ACHN (cell line): ENCODE measurements at regions not wholly inside any gene's neighbourhood (a gene's known extent, or its start where the extent isn't known, plus 50 kb on each side); places are given as distances from the start of the nearest gene placed in this dataset.
"Not testable (repeated sequence)": the region's sequence is repeated elsewhere in the genome, so short reads cannot be mapped to it uniquely, and the experiment has no call there.

Experiments used
- DNase-seq: peaks from one replicate; pipeline ENCODE4 v3.0.0-alpha.2; 2015
- in situ Hi-C: cut with HindIII; loops from 2 replicates; pipeline ENCODE4 v1.10.0; 2017; ENCODE audit warnings: low sequenced_read_pairs, low pct_ligation_motif_present, low pct_unique_long_range_greater_than_20kb

GRCh38 chr6:11961923-11962322, 50.2 kb upstream of the HIVEP1 start:
- in situ Hi-C loops, result no loop called here
- no peak for DNase-seq

GRCh38 chr6:11960909-11961779, 51.0 kb upstream of the HIVEP1 start:
- no peak for DNase-seq
- in situ Hi-C loops, result no loop called here

GRCh38 chr6:11956781-11957180, 55.3 kb upstream of the HIVEP1 start:
- in situ Hi-C loops, result no loop called here
- no peak for DNase-seq

- in situ Hi-C loops, result no loop called here
- DNase-seq, result no peak
These were observed 58.5 kb upstream of the HIVEP1 start for GRCh38 chr6:11953641-11954040.

GRCh38 chr6:11952316-11952715, 59.8 kb upstream of the HIVEP1 start:
- DNase-seq, result no peak
- in situ Hi-C loops, result no loop called here

- in situ Hi-C loops, result no loop called here
These were observed 60.2 kb upstream of the HIVEP1 start for GRCh38 chr6:11951868-11952267.

GRCh38 chr6:11950109-11950508, 62.0 kb upstream of the HIVEP1 start:
- in situ Hi-C loops, result no loop called here
- no peak for DNase-seq

More at GRCh38 chr6:11951868-11952267, 60.2 kb upstream of the HIVEP1 start:
- no peak for DNase-seq

GRCh38 chr6:11947575-11947974, 64.5 kb upstream of the HIVEP1 start:
- no peak for DNase-seq
- in situ Hi-C loops, result no loop called here

- in situ Hi-C loops, result no loop called here
These were observed 65.0 kb upstream of the HIVEP1 start for GRCh38 chr6:11947063-11947462.

GRCh38 chr6:11944111-11944510, 68.0 kb upstream of the HIVEP1 start:
- in situ Hi-C loops, result no loop called here

More at GRCh38 chr6:11947063-11947462, 65.0 kb upstream of the HIVEP1 start:
- no peak for DNase-seq

GRCh38 chr6:11943060-11943459, 69.1 kb upstream of the HIVEP1 start:
- no peak for DNase-seq
- in situ Hi-C loops, result no loop called here

More at GRCh38 chr6:11944111-11944510, 68.0 kb upstream of the HIVEP1 start:
- DNase-seq, result no peak

- DNase-seq, result no peak
- in situ Hi-C loops, result no loop called here
These were observed 69.8 kb upstream of the HIVEP1 start for GRCh38 chr6:11942185-11942864.

- DNase-seq, in situ Hi-C loops: not testable (repeated sequence)
These were observed 71.5 kb upstream of the HIVEP1 start for GRCh38 chr6:11940532-11941166.

GRCh38 chr6:11938285-11938890, 73.7 kb upstream of the HIVEP1 start:
- in situ Hi-C loops, result no loop called here
- DNase-seq, result no peak

- DNase-seq, result no peak
- in situ Hi-C loops, result no loop called here
These were observed 77.5 kb upstream of the HIVEP1 start for GRCh38 chr6:11934638-11935037.

- in situ Hi-C loops, DNase-seq: not testable (repeated sequence)
These were observed 79.2 kb upstream of the HIVEP1 start for GRCh38 chr6:11932892-11933291.

GRCh38 chr6:11931296-11932035, 80.6 kb upstream of the HIVEP1 start:
- in situ Hi-C loops, result no loop called here
- no peak for DNase-seq

GRCh38 chr6:11930834-11931233, 81.3 kb upstream of the HIVEP1 start:
- in situ Hi-C loops, DNase-seq: not testable (repeated sequence)
